Cardiac septum (tissue), 1 donor: ENCODE measurements at regions not wholly inside any gene's neighbourhood (a gene's known extent, or its start where the extent isn't known, plus 50 kb on each side); places are given as distances from the start of the nearest gene placed in this dataset.
"Not testable (repeated sequence)": the region's sequence is repeated elsewhere in the genome, so short reads cannot be mapped to it uniquely, and the experiment has no call there.

Experiments used
- DNase-seq: peaks from one replicate; pipeline ENCODE4 v3.0.0-alpha.2; 2020; ENCODE audit warnings: low spot score
- intact Hi-C: fragments of 100-400 bp; cut with DNase I; formaldehyde crosslinking; loops from one replicate; pipeline ENCODE4 v1.14.0; 2022
- donor health status: DM: no; HTN: no; CAD: no.

GRCh38 chr5:122656160-122656559, 118.7 kb upstream of the SNX2 start:
- intact Hi-C loops: no loop called here
- no peak for DNase-seq

GRCh38 chr5:122656577-122656976, 118.3 kb upstream of the SNX2 start:
- no peak for DNase-seq
- intact Hi-C loops: no loop called here

- DNase-seq: no peak
- intact Hi-C loops: no loop called here
These were observed 113.2 kb upstream of the SNX2 start for GRCh38 chr5:122661496-122662180.

GRCh38 chr5:122665051-122665450, 109.8 kb upstream of the SNX2 start:
- no peak for DNase-seq
- intact Hi-C loops: no loop called here

- intact Hi-C loops: no loop called here
- DNase-seq: no peak
These were observed 106.3 kb upstream of the SNX2 start for GRCh38 chr5:122668552-122668951.

GRCh38 chr5:122669709-122670108, 105.2 kb upstream of the SNX2 start:
- DNase-seq, intact Hi-C loops: not testable (repeated sequence)

- DNase-seq: no peak
- intact Hi-C loops: no loop called here
These were observed 101.5 kb upstream of the SNX2 start for GRCh38 chr5:122673343-122673742.

- no peak for DNase-seq
- intact Hi-C loops: no loop called here
These were observed 100.5 kb upstream of the SNX2 start for GRCh38 chr5:122674385-122674784.

GRCh38 chr5:122680623-122681350, 94.1 kb upstream of the SNX2 start:
- intact Hi-C loops: no loop called here
- no peak for DNase-seq

- no peak for DNase-seq
- intact Hi-C loops: no loop called here
These were observed 91.2 kb upstream of the SNX2 start for GRCh38 chr5:122683631-122684030.

- no peak for DNase-seq
- intact Hi-C loops: no loop called here
These were observed 84.6 kb upstream of the SNX2 start for GRCh38 chr5:122690266-122690665.

GRCh38 chr5:122691931-122692330, 82.9 kb upstream of the SNX2 start:
- intact Hi-C loops: no loop called here

GRCh38 chr5:122693963-122694362, 80.9 kb upstream of the SNX2 start:
- intact Hi-C loops: no loop called here

More at GRCh38 chr5:122691931-122692330, 82.9 kb upstream of the SNX2 start:
- DNase-seq: no peak

GRCh38 chr5:122694884-122695283, 80.0 kb upstream of the SNX2 start:
- no peak for DNase-seq
- intact Hi-C loops: no loop called here

More at GRCh38 chr5:122693963-122694362, 80.9 kb upstream of the SNX2 start:
- DNase-seq: no peak

GRCh38 chr5:122696735-122697134, 78.1 kb upstream of the SNX2 start:
- intact Hi-C loops, DNase-seq: not testable (repeated sequence)

- no peak for DNase-seq
- intact Hi-C loops: no loop called here
These were observed 77.7 kb upstream of the SNX2 start for GRCh38 chr5:122697191-122697590.

GRCh38 chr5:122699201-122699600, 75.7 kb upstream of the SNX2 start:
- intact Hi-C loops: no loop called here
- DNase-seq: no peak

- no peak for DNase-seq
- intact Hi-C loops: no loop called here
These were observed 73.0 kb upstream of the SNX2 start for GRCh38 chr5:122701640-122702523.

- intact Hi-C loops: no loop called here
- no peak for DNase-seq
These were observed 72.4 kb upstream of the SNX2 start for GRCh38 chr5:122702524-122702875.

GRCh38 chr5:122703203-122703602, 71.7 kb upstream of the SNX2 start:
- intact Hi-C loops: no loop called here
- no peak for DNase-seq
